Stimulated activated naive CD4-positive, alpha-beta T cell treated with Interleukin-2 at 50 U/mL for 16 hours (primary cell): ENCODE measurements at regions not wholly inside any gene's neighbourhood (a gene's known extent, or its start where the extent isn't known, plus 50 kb on each side); places are given as distances from the start of the nearest gene placed in this dataset.
"Not testable (repeated sequence)": the region's sequence is repeated elsewhere in the genome, so short reads cannot be mapped to it uniquely, and the experiment has no call there.

ENCODE experiments used
- DNase-seq: peaks from one replicate; lab custom pipeline; 2025; lab: John Stamatoyannopoulos, UW

DNA sequence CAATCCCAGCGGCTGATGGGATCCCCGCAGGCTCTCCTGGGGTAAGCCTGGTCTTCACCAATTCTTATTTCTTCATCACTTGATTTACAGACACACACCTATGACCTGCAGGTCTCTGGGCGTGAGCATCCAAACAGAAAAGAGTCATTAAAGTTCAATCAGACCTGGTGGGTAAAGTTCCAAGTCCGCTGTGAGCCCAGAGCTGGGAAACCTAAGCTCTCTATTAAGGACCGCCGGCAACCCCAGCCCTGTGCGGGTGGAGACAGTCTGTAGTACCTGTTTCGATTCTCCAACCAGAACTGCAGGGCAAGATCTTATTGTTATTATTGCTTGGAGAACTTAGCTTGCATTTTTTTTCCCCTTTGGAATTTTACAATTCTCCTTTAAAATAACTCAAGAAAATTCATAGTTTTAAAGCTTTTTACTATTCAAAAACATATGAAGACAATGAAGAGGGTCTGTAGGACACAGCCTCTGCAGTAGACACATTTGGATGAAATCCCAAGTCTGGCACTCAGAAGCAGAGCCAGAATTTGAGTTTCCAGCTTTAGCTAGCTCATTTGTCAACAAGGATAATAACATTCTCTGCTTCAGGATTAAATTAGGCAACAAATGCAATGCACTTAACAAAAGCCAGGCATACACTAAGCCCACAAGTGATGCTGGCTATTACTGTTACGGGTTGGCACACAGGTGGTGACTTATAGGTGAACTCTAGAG, 376.4 kb downstream of the INSIG2 start:
- no peak for DNase-seq

DNA sequence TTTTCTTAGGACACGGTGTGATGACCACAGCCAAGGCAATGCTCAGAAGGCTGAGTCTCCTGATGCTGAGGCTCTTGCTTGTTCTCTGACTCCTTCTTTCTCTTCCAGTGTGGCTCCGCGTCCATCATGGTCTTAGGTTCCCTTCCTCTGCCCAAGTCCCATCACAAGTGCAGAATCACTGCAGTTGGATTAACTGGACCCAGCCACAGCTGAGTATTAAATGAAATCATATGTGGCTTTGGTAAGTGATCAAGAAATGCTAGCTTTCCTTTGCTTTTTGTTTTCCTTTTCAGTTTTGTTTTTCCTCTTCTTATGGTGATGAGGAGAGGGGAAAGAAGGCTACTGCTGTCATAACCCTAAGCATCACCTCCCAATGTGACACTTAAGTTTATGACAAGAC, 375.8 kb downstream of the INSIG2 start:
- DNase-seq: no peak

DNA sequence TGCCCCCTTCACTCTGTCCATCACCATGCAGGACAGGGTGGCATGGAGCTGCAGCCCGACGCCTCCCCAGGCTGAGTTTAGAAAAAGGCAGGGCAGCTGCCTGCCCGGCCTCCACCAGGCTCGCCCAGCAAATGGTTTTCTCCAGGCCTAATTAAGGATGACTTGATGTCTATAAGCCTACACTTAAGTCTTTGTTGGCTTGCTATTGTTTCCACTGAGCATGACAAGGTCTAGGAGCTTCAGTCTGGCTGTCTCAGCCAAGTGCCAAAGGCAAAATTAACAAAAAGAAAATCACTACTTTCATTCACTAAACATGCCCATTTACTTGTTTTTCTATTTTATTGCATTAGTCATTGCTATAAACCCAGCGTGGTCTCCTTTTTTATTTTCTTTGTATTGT, 372.2 kb downstream of the INSIG2 start:
- no peak for DNase-seq

DNA sequence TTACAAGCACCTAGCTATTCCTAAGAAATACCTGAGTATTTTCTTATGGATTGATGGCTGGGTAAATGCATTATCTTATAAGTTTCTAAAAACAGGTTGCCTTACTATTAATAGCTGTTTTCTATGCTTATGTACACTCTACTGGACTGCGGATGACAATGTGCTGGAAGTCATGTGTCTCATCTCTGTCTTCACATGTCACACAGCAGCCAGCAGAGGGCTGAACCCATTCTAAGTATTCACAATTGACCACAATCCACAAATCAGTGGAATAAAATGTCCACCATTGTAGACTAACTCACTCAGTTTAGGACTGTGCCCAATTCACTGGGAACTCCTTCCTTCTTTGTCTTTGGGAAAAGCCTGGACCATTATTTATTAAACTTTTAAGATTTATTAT, 371.2 kb downstream of the INSIG2 start:
- no peak for DNase-seq

DNA sequence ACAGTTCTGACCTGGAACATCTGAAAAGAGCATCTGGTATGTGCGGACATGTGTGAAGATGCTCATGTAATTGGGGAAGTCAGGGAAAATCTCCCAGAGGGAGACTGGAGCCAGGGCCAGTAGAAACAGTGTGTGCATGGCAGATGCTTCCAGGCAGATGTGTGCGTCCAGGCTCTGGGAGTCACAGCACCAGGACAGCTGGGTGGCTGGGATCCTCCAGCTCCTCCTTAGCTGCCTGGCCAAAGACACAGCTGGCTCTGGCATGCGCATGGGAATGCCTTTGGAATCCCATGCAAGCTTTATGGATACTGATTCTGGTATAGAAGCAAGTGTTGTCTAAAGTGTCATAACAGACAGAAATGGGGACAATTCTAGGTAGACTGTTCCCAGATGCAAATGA, 369.7 kb downstream of the INSIG2 start:
- no peak for DNase-seq

DNA sequence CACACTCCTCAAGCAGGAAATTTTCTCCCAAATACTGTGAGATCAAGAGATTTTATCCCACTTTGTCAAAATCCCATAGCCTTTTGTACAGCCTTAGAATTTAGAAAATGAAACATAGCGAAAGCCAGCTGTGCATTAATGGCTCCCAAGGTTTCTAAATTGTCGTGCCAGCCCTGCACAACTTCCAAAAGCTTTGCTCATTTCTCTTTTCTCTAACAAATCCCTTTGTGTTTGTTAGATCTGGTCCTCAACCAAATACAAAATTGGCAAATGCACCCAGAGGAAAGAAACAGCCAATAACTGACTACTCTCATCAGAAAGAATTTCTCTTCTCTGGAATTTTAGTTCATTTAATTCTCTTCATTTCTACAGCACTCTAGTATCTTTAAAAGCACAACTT, 361.1 kb downstream of the INSIG2 start:
- no peak for DNase-seq

DNA sequence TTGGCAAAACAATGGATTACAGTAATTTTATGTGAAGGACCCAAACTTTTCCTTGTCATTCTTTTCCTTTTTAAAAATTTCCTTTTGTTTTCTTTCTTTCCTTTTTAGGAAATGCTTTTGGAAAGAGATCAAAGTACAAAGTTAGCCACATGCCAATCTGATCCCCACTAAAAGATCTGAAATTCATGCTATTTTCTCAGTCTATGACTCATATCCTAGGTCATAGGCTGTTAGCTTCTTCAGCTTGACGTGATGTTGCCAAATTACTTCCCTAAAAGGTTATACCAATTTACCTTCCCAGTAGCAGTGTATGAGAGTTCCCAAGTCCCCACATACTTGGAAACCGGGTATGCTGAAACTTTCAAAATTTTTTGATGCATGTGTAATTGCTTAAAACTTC, 355.3 kb downstream of the INSIG2 start:
- DNase-seq: no peak

DNA sequence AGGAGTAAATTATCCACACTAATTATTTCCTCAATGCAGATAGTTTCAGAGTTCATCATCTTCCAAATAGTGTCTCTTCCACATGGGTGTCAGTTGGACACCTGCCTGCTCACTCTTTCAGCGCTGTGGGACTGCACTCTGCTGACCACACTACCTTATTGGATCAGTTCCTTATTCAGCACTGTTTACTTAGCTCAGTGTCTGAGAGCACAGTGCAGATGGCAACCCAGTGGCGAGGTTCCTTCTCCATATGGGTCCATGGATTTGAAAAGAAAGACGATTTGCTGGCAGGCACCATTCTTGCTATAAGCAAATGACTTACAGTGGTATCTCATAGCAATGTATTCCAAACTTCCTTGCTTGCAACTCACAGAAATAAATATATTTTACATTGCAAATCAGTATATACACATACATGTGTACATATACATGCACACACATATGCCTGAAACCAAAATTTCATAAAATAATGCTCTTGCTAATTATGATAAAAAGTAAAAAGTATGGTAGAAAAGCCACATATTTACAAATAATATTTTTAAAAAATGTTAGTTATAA, 354.8 kb downstream of the INSIG2 start:
- DNase-seq: no peak

DNA sequence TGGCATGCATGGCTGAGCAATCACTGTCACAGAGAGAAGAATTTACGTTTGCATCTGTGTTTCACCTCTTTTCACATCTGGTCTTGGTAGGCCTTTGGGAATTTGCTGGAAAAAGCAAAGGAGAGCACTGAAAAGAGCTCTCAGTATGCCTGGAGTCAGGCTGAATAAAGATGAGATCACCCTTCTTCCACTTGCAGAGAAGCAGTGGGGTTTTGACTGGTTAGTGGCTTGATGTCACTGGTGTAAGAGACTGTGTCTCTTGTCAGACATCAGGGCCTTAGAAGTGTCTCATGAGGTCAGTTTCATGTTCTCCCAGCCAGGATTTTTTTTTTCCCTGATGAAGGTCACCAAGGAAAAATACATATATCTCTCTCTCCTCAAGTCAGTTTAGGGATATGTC, 353.8 kb downstream of the INSIG2 start:
- DNase-seq: no peak

DNA sequence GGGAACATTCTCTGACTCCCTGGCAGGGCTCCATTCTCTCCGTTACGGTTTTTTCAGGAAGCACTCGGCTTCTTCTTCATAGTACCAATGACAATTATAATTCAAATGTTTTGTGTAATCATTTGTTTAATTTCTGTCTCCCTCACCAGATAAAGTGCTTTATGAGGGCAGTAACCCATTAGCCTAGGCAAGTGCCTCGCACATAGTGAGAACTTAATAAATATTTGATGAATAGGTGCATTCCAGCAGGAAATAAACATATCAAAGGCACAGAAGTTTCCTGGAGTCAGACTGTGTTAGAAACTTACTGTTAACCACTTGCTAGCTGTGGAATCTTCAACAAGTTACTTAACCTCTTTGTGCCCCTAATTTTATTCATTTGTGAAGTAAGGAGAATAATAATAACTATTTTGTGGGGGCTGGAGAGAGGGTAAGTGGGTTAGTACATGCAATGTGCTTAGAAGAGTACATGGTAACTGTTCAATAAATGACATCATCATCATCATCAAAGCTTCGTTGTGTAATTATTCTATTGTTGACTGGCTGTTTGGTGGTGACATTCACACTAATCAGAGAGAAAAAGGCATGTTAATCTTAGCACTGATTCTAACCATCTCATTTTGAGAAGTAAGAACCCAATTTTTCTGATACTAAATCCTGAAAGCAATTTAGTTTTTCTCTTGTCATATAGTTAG, 352.3 kb downstream of the INSIG2 start:
- no peak for DNase-seq

DNA sequence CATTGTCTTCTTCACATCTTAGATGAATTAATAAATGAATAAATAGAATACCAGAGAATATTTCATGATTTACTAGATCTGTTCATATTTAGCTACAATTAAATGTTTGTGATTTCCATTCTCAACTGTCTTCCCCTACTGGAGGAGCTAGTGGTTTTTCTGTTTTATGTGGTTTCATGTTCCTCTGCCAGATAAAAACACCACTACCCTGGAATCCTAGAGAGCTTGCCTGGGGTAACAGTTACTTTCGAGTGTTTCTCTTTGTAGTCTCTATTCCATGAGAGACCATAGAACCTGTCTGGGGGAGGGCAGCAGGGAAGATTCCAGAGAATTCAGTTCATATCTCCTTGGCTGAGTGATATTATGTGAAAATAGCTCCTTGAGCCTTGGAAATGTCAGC, 349.2 kb downstream of the INSIG2 start:
- no peak for DNase-seq

DNA sequence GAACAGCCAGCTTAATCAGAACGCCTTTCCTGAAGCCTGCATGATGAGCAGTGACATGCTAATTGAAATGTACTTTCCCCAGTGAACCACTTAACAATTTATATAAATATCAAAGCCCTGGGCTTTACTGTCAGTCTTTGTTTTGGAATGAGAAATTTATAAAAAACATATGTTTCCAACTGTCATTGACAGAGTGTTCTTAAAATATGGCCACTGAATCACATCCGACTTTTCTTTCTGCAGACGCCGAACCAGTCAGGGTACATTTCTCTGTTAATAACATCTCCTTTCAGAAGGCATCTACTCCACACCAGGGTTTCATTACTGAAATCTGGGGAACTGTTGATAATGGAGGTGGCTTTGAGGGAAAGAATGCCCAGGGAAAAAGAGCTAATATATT, 343.7 kb downstream of the INSIG2 start:
- no peak for DNase-seq

DNA sequence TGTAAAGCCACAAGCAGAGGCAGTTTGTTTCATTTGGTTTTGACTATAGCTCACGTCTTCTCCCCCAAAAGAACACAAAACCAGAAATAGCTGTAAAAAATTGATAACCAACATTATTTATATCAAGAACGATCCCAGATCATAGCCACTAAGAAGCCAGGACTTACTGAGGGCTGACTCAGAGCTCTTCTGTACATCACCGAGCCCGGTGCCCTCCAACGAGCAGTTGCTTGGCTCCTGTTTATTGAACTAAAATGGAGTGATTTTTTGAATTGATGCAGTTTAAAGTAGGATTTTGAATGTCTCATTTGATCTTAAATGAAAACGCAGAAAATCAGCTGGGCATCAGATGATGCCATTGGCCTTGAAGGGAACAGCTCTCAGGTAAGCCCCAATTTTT, 343.3 kb downstream of the INSIG2 start:
- no peak for DNase-seq

DNA sequence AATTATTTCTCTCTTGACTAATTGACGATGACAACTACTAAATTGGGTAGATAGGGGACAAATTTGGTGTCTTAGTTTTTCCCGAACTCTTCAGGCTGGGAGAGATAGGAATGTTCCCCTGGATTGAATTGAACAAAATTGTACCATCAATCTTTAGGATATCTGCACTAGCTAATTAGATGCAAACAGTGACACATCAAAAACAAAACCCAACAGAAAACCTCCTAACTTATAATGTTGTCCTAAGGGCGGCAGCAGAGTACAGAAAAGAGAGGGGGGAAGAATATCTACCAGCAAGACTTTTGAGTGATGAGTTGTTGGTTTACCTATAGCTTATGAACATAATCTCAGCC, 342.9 kb downstream of the INSIG2 start:
- no peak for DNase-seq

DNA sequence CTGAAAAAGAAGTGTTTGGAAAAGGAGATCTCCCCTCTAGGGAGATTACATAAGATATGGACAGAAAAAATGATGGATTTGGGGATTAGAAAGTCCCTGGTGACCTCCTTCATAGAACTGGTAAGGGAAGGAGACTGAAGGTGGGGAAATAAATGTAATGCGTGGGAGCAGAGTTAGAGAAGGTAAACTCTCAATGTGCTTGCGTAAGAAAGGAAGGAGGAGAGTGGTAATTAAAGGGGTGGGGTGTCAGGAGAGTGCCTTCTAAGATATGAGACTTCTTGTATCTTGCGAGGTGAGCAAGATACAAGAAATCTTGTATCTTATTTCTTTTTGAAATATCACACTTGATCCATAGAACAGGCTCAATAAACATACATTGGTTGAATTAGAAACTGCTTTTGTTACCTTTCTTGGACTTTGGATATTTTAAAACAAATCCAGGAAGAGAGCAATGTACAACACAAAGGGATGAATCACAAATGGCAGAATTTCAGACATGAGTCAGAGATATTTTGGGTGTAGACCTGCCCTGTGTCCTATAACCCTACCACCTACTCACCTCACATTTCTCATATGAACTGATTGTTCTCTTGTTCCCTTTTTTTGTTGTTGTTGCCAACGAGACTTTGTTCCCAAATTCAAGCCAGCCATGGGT, 342.4 kb downstream of the INSIG2 start:
- no peak for DNase-seq

DNA sequence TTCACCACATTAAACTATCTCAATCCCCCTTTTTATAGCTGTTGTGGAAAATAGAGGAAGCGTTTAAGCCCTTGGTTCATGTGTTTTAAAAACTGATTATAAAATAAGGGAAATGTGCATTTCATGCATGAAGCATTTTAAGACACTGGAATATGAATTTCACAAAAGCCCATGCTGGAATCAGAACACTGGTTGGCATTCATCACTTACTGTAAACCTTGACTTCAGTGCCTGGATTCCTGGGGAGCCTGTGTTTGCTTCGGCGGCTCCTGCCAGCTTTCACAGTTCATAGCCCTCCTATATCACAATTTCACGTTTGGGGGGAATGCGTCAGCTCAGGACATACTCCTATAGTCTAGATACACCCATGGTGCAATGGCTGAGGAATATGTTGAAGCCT, 336.9 kb downstream of the INSIG2 start:
- DNase-seq: no peak

DNA sequence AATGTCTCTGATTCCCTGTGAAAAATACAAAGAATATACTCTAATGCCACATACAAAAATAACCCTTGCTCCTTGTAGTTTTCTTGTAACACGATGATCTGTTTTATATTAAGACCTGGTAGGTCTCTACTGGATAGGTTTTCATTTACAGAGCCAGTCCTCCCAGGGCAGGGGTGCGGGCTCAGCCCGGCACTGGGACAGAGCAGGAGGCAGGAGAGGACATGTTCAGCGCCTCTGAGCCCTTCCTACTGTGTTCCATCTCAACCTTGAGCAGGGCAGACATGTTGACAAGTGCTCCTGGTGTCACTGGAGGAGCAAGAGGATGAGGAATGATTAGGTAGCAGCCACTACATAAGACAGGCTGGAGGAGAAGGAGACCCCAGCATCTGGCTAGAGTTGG, 335.5 kb downstream of the INSIG2 start:
- DNase-seq: no peak

DNA sequence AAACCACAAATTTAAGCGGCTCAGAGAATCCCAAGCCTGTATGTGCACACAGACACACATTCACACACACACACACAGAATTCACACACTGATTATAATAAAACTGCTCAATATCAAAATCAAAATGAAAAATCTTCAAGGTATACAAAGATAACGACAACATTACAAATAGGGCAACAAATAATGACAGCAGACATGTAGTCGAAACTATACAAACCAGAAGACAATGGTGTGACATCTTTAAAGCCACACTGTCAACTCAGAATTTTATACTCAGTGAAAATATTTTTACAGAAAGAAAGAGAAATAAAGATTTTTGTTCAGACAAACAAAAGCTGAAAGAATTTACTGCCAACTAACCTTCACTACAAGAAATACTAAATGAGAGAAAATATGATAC, 333.4 kb downstream of the INSIG2 start:
- DNase-seq: no peak

DNA sequence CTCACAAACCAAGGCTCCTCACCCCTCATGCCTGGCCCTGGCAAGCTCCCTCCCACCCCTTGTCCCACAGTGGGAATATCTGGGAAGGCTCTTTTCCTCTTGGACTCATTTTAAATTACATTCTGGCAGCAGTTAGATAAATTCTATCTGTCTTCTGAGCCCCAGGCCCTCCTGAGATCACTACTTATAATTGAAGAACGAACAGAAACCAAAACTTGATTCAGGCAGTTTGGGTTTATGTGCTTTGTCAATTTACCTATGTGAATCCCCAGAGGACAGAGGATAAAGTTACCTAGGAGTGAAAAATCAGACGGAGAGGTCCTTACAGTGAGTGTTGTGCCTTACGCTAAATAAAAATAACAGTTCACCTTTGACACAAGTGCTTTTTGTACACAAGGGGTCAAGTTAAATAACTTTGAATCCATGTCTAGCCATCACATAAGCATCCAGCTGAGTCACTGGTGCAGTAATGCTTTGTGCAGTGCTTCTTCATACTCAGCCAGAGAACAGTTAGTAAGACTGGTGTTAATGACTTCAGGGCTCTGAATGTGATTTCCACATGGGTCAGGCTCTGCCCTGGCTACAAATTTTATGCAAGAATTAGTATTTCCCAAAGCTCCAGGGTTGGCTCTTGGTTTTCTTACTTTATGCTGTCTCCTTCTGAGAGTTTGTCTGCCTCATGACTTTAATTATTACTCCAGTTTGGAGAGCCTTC, 329.3 kb downstream of the INSIG2 start:
- no peak for DNase-seq

DNA sequence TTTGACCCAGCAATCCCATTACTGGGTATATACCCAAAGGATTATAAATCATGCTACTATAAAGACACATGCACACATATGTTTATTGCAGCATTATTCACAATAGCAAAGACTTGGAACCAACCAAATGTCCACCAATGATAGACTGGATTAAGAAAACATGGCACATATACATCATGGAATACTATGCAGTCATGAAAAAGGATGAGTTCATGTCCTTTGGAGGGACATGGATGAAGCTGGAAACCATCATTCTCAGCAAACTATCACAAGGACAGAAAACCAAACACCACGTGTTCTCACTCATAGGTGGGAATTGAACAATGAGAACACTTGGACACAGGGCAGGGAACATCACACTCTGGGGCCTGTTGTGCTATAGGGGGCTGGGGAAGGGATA, 326.9 kb downstream of the INSIG2 start:
- not testable (repeated sequence) for DNase-seq

DNA sequence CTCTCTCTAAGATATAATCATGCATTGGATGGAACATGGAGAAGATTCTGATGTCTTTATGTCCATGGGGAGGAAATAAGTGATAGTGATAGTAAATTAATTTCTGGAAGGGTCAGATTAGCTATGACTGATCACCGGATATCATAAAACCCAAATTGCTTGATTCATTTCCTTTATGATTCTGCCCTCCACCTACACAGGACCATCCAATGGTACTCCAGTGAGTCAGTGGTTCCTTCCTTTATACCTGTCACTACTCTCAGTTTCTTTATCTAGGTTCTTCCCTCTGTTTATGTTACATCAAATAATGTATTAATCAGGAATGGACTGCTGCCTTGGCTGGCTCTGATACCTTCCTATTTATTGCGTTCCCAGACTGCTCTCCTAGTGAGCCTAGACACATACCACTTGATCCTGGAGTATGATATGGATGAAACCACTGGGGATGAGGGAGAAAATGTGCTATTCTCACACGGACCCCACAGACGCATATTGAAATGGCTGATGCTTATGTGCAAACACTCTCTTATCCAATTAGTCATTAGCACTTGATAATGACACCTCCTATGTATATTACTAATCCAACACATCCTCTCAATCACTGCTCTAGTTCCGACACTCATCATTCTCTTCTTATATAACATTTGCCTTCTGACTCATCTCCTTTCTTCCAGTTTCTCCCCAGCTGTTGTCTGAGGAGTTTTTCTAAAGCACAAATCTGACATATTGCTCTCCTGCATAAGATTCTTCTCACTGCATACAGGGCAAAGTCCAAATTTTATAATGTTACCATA, 315.6 kb downstream of the INSIG2 start:
- no peak for DNase-seq

DNA sequence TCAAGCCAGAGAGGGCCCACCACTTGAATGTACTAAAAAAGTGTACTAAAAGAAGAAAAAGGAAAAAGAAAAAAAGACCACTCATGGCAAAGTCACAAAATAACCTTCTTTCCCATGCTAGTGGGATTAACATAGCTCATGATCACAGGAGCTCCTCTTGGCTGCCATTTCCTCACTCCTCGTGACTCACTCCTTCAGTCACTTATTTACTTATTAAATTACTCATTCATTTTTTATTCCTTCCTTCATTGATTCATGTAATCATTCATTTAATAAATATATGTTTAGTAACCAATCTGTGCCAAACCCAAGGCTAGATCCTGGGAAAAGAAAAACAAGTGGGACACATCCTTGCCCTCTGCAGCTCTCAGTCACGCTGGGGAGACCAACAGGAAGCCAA, 300.5 kb downstream of the INSIG2 start:
- DNase-seq: no peak
